HG03045 (cell line): ENCODE measurements at regions not wholly inside any gene's neighbourhood (a gene's known extent, or its start where the extent isn't known, plus 50 kb on each side); places are given as distances from the start of the nearest gene placed in this dataset.

Experiments used
- ATAC-seq: cut with Tn5 transposase; IDR thresholded peaks from one replicate; pipeline ENCODE4 v1.9.1; 2021; ENCODE audit warnings: mild to moderate bottlenecking, moderate library complexity; ENCODE audit not compliant: unreplicated experiment

DNA sequence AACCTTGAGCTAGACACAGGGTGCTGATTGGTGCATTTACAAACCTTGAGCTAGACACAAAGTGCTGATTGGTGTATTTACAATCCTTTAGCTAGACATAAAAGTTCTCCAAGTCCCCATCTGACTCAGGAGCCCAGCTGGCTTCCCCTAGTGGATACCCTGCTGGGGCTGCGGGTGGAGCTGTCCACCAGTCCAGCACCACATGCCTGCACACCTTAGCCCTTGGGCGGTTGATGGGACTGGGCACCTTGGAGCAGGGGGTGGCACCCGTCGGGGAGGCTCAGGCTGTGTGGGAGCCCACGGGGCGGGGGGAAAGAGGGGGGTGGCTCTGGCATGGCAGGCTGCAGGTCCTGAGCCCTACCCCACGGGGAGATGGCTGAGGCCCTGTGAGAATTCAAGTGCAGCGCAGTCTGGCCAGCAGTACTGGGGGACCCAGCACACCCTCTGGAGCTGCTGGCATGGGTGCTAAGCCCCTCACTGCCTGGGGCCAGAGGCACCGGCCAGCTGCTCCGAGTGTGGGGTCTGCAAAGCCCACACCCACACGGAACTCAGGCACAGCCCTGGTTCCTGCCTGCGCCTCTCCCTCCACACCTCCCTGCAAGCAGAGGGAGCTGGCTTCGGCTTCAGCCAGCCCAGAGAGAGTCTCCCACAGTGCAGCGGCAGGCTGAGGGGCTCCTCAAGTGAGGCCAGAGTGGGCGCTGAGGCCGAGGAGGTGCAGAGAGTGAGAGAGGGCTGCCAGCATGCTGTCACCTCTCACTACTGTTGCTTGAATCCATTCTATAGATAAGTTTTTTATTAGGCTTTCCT lies 369.8 kb upstream of the SMIM30 start:
- ATAC-seq: no peak

DNA sequence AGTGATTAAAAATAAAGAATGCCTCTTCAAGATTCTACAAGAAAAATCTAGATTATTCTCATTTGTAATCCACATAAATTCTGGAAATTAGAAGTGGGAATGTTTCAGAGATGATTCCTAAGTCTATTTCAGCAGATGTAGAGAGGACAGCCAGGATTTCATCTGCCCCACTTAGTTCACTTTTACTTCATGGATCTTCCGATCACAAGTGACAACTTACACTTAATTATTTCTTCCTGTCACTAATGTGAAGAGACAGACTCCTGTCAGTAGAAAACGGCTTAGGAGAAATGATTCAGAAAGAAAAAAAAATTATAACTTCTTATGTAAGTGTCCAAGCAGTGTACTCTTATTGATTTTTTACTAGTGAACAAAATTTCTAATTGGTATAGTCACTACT lies 368.2 kb upstream of the SMIM30 start:
- ATAC-seq: no peak

DNA sequence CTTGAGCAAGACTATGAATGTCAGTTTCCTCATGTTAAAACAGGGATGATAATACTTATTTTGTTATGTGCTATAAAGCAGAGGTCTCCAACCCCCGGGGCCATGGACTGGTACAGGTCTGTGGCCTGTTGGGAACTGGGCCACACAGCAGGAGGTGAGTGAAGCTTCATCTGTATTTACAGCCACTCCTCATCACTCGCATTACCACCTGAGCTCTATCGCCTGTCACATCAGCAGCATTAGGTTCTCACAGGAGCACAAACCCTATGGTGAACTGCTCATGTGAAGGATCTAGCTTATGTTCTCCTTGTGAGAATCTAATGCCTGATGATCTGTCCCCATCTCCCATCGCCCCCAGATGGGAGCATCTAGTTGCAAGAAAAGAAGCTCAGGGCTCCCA lies 365.3 kb upstream of the SMIM30 start:
- no peak for ATAC-seq

DNA sequence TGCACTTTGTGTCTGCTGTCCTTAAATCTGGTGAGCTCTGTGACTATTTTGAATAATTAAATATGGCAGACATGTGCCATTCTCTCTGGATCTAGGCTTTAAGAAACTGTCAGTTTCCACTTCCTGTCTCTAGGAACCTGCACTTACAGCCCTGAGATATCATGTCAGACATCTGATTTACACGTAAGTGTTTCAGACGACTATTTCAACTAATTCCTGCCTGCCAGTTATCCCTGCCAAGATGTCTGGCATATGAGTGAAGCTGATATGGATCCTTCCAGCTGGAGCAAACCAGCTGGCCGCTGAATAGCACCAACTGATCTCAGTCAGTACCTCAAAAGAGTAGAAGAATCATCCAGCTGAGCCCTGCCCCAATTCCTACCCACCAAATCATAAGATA lies 362.2 kb upstream of the SMIM30 start:
- no peak for ATAC-seq

DNA sequence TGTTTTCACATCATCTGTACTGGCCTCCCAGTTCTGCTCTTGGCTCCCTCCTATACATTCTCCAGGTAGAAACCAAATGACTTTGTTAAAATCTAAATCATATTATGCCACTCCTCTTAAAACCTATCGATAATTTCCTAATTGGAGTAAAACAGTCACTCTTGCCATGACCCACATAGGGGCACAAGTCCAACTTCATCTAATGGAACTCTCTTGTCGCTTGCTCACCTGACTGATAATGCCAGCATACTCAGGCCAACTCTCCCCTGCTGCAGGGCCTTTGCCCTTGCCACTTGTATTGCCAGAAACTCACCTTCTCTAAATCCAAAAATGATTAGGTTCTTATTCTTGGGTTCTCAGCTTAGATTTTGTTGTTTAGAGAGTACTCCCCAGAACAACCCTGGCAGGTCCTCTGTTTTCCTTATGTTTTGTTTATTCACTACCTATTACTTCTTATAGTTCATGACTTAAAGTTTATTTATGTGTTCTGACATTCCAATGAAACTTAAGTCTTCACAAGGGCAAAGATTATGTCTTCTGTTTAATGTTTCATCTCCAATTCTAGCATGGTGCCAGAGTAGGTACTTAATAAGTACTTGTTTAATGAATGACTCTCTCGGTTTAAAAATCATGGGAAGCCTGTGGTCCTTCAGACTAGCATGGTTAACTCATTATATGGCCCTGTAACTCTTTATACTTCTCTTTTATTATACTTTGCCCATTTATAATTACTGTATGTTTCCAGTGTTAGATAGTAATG lies 345.9 kb upstream of the SMIM30 start:
- ATAC-seq: no peak

DNA sequence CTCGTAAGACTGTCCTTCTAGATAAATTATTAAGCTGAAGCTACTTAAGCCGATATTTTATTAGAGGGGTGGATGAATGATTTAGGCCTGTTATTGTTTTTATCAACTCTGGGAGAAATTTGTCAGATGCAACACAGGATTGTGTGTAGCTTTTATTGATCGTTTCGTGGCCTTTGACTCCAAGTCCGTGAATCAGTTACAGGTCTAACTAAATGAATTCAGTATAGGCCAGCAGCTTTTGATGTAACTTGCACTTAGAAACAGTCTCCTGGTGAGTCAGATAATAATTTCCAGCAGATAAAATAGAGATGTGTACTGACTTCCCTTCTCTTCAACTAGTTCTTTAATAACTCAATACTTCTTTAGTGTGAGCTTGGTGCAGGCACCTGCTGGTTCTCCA lies 341.7 kb upstream of the SMIM30 start:
- no peak for ATAC-seq

DNA sequence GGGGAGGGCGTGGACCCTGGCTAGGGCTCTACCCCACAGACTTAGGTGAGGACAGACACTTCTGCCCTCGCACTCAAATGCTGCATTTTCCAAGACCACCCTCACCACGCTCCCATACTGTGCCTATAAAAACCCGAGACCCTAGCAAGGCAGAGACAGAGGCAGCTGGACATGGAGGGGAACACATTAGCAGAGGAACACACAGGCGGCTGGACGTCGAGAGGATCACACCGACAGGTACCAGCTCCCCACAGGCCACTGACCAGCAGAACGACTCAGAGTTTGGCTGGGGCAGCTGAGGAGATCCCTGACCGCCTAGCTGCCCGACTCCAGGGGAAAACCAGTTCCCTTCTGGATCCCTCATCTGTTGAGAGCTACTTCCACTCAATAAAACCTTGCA lies 338.2 kb upstream of the SMIM30 start:
- ATAC-seq: no peak

DNA sequence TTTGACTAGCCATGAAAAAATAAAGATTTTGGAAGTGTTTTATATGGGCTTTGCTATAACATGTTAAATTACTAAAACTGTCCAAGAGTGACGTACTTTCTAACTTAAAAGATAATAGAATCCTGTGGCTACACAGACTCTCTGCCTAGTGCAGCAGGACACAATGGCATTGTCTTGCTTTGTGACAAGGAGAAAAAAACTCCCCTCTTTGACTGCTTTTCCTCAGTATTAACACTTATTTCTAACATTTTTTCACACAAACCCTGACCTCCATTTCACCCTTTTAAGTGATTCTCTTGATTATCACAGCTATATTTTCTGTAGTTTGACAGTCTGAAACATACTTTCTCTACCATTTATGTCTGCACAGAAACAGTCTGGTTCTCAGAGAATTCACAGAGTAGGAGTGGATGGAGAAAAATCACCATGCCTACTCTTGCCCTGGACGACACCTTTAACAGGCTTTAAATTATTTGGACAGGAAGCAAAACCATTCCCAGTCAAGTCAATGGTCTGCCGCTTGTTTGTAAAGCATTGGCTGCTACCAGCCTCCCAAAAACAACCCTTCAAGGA lies 336.3 kb upstream of the SMIM30 start:
- no peak for ATAC-seq

DNA sequence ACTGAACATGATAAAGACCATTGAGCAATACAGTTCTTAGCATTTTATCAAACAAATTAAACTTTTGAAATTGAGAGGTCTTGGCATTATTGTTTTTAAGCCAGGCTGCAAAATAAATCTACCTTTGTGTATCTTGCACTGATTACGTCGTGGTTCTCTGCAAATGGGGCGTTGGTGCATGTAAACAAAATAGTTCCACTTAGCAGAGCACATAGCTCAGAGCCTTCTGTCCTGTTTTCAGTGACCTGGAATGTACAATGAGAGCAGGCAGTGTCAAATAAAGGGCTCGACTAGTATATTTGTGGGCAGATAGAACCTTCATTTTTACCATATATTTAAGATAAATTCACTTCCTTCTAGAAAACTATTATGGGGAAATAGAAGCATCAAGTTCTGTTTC lies 333.9 kb upstream of the SMIM30 start:
- no peak for ATAC-seq

DNA sequence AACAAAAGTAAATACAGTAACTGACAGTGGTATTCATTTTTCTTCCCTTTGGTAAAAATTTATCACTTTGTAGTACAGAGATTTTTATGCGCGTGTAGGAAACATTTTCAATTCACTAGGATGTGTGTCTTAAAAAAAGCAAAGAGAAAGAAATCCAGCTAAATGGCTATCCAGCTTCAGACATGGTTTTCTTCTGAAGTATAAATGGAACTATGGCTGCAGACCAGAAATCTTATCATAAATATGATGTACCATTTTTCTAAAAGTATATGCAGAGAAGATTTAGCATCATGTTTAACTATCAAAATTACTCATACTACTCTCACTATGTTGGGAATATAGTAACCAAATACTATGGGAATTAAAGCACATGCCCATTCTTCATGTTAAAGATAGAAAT lies 328.4 kb upstream of the SMIM30 start:
- no peak for ATAC-seq

DNA sequence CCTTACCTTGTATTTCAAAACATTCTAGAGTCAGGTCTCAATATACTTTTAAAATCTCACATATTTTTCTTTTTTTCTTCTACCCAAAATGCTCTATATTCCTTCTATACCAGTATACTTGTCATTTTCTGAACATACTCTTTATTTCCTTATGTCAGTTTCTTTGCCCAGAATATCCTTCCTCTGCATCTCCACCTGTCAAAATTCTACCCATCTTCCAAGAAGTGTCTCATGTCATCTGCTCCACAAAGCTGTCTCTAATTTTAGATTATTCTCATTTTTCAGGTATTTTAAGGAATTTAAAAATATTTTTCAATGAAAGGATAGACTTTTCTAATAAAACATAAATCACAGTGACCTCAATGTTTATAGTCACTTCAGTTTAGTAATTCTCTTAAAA lies 328.0 kb upstream of the SMIM30 start:
- ATAC-seq: no peak

DNA sequence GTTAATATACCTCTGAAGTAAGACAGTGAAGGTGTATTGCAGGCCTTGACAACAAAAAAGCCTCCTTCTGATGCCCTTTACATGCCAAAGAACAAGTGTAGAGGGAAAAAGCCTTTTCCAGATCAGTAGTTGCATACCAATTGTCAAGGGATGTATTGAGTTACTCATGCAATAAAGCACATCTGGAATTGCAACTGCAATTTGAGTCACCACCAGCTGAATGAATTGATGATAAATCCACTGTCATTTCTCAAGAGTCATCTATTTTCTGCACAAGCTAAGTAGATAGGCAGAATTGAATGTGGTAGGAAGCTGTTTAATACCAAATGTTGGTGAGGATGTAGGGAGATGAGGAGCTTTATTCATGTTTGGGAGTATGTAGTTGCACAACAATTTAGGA lies 325.9 kb upstream of the SMIM30 start:
- no peak for ATAC-seq

DNA sequence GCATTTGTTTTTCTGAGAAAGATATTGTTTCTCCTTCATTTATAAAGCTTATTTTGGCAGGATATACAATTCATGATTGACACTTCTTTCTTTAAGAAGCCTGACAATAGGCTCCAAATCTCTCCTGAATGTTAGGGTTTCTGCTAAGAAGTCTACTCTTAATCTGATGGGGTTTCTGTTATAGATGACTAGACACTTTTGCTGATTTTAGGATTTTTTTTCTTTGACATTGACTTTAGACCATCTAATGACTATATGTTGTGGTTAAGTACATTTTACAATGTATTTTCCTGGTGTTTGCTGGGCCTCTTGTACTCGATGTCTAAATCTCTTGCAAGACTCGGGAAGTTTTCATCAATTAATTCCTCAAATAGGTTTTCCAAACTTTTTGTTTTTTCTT lies 321.8 kb upstream of the SMIM30 start:
- no peak for ATAC-seq

DNA sequence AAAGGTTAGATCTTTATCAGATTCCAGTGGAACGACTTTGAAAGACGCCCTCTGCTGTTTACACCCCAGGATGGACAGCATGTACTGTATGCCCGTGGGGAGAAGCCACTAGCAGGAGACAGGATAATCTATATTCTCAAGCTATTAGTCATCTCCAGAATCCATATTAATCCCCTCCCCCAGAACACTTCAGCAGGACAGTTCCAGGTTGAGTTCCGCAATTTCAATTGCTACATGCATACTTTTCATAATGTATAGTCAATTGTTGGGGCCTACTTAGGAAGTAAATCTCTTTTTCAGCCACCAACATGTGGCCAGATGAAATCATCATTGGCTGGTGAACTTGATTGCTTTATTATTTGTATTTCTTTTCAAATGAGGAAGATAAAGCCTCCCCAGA lies 313.1 kb upstream of the SMIM30 start:
- ATAC-seq: no peak

DNA sequence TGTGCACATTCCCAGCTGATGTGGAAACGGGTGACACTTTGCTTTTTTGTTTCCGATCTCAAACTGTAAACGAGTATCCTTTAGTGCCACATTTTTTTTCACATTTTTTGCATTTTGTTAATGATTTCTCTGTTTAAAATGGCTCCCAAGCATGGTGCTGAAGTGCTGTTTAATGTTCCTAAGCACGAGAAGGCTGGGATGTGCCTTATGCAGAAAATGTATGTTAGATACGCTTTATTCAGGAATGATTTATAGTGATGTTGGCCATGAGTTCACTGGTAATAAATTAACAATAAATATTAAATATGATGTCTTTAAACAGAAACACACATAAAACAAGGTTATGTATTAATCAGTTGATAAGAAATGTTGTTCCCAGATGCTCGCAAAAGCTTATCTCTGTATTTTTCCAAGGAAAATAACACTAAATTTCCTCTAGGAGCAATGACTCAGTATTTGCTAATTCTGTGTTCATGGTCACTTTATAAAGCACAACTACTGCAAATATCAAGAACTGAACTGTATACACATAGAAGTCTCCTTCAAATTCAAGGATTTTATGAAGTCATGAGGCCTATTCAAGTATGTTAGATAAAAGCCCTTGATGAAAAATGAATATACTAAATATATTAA lies 305.9 kb upstream of the SMIM30 start:
- no peak for ATAC-seq

DNA sequence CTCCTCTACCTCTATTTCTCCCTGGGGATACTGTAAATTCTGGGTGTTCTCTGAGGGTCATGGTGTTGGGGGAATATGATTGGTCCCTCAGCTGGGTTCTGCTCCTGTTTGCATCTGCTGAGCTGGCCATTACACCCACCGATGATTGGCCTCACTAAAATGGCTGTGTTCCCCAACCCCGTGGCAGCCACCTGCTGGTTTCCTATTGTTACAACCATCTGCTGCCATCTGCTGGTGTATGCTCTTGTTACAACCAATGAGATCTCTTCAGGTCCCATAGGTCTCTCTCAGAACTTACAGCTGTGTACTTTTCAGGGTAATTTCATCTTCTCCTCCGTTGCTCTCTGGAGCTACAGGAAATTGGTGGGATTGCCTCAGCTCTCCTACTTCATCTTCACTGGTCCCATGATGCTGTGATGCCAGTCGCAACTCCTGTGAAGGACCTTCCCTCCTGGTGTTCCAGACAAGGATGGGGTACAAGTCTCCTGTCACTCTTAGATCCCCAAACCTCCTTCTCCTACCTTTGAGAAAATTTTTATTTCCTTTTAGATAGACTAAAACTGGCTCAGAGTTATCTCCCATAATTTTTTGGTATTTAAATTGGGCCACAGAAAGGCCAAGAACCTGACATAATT lies 303.5 kb upstream of the SMIM30 start:
- ATAC-seq: peak; percentile 100

DNA sequence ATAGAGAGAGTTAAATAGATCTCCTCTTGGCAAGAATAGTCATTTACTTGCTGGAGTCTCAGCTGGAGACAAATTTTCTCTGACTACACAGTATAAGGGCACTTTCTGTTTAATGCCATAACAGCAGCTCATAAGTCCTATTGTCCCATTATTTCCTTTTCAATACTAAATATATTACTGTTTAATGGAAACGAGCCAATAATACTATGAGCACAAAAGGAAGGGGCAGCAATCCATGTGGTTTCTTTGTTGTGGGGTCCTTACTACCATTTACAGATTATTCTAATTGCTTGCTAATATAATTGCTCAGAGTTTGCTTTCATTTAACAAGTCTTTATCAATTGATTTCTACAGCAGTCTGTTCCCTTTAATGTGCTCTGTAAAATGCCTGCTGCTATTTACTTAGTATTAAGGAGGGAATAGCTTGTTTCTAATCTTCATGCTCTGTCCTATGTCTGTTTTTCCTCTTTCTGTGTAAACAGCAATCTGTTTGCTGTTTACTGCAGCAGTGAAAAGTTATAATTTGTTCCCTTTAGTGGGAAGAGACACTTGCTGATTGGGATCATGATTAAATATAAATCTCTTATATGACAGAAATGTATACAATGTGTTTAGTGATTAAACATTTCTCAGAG lies 296.2 kb upstream of the SMIM30 start:
- ATAC-seq: no peak

DNA sequence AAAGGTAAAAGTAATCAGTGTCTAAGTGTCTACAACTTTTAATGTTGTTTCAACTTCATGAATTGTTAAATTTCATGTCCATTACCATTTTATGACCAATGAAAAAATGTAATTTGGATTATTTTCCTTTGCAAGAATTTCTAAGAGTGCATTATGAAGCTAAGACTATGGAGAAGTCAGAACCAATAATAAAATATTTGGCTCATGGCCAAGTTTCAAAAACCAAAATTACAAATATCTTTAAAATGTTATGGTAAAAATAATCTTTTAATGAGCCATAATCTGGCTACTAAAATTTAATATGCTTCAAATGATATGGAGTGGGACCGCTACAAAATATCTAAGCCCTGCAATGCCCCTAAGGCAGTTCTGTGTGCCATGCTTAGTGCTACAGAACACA lies 294.1 kb upstream of the SMIM30 start:
- ATAC-seq: no peak

DNA sequence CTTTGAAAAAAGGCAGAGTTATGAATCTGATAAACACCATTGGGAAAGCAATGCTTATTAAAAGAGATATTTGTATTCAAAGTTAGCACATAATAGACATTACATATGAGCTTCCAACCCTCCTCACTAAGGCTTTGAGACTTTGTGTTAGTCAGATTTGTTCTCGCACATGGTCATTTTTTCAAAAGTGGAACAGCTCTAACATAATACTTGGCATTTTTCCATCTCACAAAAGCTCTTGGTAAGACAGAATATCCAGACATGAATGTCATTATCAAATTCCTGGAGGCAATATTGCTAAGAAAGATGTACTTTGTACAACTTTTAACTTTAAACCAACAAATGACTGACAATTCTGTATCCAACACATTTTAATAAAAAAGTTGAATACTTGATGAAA lies 292.4 kb upstream of the SMIM30 start:
- ATAC-seq: no peak

DNA sequence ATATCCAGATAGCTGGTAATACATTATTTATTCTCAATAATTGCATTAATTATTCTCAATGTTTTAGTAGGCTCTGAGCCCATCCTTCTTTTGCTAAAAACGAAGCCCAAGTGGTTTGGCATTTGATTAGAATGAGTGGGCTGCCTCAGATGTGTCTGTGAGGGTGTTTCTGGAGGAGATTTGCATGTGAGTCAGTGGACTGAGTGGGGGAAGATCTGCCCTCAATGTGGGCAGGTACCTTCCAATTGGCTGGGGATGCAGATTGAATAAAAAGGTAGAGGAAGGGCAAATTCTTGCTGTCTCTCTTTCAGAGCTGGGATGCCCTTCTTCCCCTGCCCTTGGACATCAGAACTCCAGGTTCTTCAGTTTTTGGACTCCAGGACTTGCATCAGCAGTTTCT lies 290.6 kb upstream of the SMIM30 start:
- no peak for ATAC-seq
